SK-N-SH (cell line): ENCODE measurements at regions not wholly inside any gene's neighbourhood (a gene's known extent, or its start where the extent isn't known, plus 50 kb on each side); places are given as distances from the start of the nearest gene placed in this dataset.
"Not testable (repeated sequence)": the region's sequence is repeated elsewhere in the genome, so short reads cannot be mapped to it uniquely, and the experiment has no call there.

ENCODE experiments used
- GABPA ChIP-seq: IDR thresholded peaks from 2 replicates; pipeline ENCODE4 v1.4.0; 2012; ENCODE audit warnings: low read depth, mild to moderate bottlenecking
- MEF2A ChIP-seq: IDR thresholded peaks from 2 replicates; pipeline ENCODE4 v1.4.0; 2012; ENCODE audit warnings: low read depth, borderline replicate concordance
- MXI1 ChIP-seq: IDR thresholded peaks from 2 replicates; pipeline ENCODE4 v1.6.1; 2012; ENCODE audit warnings: mild to moderate bottlenecking, low read depth, low read length, improper control_type of control experiment
- RXRA ChIP-seq: IDR thresholded peaks from 2 replicates; pipeline ENCODE4 v1.4.0; 2012; ENCODE audit warnings: low read depth, mild to moderate bottlenecking, borderline replicate concordance
- SIN3A ChIP-seq: IDR thresholded peaks from 2 replicates; pipeline ENCODE4 v1.6.1; 2012; ENCODE audit warnings: low read depth, mild to moderate bottlenecking, low read length, moderate library complexity, borderline replicate concordance
- SMC3 ChIP-seq: IDR thresholded peaks from 2 replicates; pipeline ENCODE4 v1.6.1; 2012; ENCODE audit warnings: low read depth, low read length, improper control_type of control experiment
- TF ChIP-seq, protein P1 (sequence below): fragments of 150-350 bp; IDR thresholded peaks from 2 replicates; pipeline ENCODE4 v1.6.1; 2016; ENCODE audit warnings: mild to moderate bottlenecking, low read depth, low read length
- TF ChIP-seq, protein P2 (sequence below): fragments of 150-350 bp; IDR thresholded peaks from 2 replicates; pipeline ENCODE4 v1.6.1; 2017; ENCODE audit warnings: antibody characterized with exemption, low read length, low read depth, borderline replicate concordance
- TF ChIP-seq, protein P3 (sequence below): fragments of 200-600 bp; sonication (generic); IDR thresholded peaks from 2 replicates; pipeline ENCODE4 v1.6.1; 2017; ENCODE audit warnings: antibody characterized with exemption, mild to moderate bottlenecking, moderate library complexity

DNA sequence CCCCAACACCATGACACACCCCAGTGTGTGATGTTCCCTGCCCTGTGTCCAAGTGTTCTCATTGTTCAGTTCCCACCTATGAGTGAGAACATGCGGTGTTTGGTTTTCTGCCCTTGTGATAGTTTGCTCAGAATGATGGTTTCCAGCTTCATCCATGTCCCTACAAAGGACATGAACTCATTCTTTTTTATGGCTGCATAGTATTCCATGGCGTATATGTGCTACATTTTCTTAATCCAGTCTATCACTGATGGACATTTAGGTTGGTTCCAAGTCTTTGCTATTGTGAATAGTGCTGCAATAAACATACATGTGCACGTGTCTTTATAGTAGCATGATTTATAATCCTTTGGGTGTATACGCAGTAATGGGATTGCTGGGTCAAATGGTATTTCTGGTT lies 131.6 kb upstream of the CALCR start:
- TF ChIP-seq, protein P1, sequence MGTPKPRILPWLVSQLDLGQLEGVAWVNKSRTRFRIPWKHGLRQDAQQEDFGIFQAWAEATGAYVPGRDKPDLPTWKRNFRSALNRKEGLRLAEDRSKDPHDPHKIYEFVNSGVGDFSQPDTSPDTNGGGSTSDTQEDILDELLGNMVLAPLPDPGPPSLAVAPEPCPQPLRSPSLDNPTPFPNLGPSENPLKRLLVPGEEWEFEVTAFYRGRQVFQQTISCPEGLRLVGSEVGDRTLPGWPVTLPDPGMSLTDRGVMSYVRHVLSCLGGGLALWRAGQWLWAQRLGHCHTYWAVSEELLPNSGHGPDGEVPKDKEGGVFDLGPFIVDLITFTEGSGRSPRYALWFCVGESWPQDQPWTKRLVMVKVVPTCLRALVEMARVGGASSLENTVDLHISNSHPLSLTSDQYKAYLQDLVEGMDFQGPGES, result not testable (repeated sequence)
- TF ChIP-seq, protein P2, sequence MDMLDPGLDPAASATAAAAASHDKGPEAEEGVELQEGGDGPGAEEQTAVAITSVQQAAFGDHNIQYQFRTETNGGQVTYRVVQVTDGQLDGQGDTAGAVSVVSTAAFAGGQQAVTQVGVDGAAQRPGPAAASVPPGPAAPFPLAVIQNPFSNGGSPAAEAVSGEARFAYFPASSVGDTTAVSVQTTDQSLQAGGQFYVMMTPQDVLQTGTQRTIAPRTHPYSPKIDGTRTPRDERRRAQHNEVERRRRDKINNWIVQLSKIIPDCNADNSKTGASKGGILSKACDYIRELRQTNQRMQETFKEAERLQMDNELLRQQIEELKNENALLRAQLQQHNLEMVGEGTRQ, result not testable (repeated sequence)
- TF ChIP-seq MXI1, SIN3A, SMC3, GABPA, MEF2A, RXRA: not testable (repeated sequence)
- TF ChIP-seq, protein P3, sequence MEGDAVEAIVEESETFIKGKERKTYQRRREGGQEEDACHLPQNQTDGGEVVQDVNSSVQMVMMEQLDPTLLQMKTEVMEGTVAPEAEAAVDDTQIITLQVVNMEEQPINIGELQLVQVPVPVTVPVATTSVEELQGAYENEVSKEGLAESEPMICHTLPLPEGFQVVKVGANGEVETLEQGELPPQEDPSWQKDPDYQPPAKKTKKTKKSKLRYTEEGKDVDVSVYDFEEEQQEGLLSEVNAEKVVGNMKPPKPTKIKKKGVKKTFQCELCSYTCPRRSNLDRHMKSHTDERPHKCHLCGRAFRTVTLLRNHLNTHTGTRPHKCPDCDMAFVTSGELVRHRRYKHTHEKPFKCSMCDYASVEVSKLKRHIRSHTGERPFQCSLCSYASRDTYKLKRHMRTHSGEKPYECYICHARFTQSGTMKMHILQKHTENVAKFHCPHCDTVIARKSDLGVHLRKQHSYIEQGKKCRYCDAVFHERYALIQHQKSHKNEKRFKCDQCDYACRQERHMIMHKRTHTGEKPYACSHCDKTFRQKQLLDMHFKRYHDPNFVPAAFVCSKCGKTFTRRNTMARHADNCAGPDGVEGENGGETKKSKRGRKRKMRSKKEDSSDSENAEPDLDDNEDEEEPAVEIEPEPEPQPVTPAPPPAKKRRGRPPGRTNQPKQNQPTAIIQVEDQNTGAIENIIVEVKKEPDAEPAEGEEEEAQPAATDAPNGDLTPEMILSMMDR, result not testable (repeated sequence)
